ENCODE measurements at regions not wholly inside any gene's neighbourhood (a gene's known extent, or its start where the extent isn't known, plus 50 kb on each side); places are given as distances from the start of the nearest gene placed in this dataset.
"Not testable (repeated sequence)": the region's sequence is repeated elsewhere in the genome, so short reads cannot be mapped to it uniquely, and the experiment has no call there.

GRCh38 chr1:22196041-22196440 is 53.1 kb upstream of the WNT4 start:
- no peak for DNase-seq (ENCODE audit: low read depth in 4 of 4, low spot score in 2 of 4)

DNA sequence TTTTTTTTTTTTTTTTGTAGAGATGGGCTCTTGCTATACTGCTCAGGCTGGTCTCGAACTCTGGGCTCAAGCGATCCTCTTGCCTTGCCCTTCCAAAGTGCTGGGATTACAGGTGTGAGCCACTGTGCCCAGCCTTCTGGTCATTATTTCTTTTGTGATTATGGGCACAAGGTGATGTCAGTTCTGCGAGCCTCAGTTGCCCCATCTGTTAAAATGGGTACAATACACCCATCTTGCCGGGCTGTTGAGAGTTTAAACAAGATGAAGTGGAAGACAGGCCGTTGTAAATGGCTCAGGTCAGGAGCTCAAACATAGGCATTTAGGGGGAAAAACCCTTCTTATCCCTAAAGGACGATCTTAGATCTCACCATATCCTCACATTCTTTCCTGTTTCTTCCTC is 53.7 kb upstream of the WNT4 start:
- no peak for DNase-seq (ENCODE audit: low read depth in 4 of 4, low spot score in 2 of 4)

- DNase-seq (ENCODE audit: low read depth in 4 of 4, low spot score in 2 of 4): no peak
Observed at GRCh38 chr1:22197644-22198043, 54.7 kb upstream of the WNT4 start.

DNA sequence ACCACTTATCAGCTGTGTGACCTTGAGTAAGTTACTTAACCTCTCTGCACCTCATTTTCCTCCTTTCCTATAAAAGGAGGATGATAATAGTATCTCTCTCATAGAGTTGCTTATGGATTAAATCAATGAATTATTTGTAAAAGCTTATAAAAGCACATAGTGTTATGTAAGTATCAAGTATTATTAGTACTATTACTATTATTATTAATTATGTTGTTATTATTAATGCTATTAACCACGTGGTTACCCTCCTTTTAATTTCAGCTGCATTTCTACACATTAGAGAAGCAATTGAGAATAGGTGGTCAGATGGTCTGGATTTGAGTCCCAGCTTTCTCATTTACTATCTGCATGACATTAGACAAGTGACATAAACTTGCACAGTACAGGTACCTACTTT is 58.1 kb upstream of the WNT4 start:
- DNase-seq (ENCODE audit: low read depth in 4 of 4, low spot score in 2 of 4): no peak

DNA sequence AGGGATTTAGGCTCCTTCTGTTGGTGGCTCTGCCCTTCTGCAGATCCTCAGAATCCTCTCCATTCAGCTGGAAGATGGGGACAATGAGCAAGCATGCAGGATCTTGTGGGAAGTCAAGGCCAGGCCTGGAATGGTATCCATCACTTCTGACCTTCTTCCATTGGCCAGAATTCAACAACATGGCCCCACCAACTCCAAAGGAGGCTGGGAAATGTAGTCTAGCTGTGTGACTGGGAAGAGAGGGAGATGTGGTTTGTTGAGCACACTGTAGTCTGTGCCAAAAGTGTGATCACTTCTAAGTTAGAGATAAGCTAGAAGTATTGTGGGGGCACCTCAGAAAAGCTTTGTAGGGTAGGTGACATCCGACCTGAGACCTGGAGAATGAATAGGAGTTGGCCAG is 60.4 kb upstream of the WNT4 start:
- DNase-seq (ENCODE audit: low read depth in 4 of 4, low spot score in 2 of 4): no peak

GRCh38 chr1:22204057-22204840 is 61.4 kb upstream of the WNT4 start:
- DNase-seq (ENCODE audit: low read depth in 4 of 4, low spot score in 2 of 4): no peak

DNA sequence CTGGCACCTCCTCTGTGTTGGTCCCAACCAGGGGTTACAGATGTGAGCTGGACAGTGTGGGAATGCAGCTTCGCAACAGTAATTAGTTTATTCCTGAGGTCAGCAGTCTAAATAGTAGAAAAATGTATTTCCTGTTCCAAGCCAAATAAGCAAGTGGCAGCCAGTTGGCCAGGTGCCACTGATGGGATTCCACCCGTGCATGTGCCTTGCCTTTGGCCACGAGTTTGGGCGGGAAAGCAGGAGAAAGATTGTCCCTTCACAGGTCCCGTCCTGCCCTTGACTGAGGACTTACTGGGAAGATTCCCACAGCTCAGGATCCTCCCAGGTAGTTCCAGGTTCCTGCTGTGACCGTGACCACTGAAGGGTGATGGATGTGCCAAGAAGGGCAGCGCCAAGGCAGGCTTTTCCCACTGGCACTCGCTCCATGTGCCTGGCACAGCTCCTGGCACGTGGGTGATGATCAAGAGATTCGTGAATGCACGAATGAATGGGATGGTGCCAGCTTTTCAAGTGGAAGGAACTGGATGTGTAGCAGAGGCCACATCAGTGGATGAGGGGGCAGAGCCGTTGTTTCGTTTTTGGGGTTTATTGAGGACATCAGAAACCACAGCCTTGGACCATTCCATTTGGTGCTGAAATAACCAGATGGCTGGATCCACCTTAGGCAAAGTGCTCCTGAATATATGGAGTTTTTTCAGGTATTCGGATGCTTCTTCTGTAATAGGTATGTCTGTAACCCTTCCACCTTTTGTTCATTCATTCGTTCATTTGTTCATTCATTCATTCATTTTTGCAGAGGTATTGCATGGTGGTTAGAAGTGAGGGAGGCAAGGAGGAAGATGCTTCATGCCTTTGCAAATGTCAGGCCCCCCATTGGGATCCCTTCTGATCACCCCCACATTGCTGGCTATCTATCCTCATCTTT is 62.4 kb upstream of the WNT4 start:
- DNase-seq (ENCODE audit: low read depth in 4 of 4, low spot score in 2 of 4): no peak

- DNase-seq (ENCODE audit: low read depth in 4 of 4, low spot score in 2 of 4): no peak
Observed at GRCh38 chr1:22206551-22207125, 63.7 kb upstream of the WNT4 start.

- DNase-seq (ENCODE audit: low read depth in 4 of 4, low spot score in 2 of 4): no peak
Observed at GRCh38 chr1:22207511-22208267, 64.8 kb upstream of the WNT4 start.

GRCh38 chr1:22208268-22208972 is 65.5 kb upstream of the WNT4 start:
- no peak for DNase-seq (ENCODE audit: low read depth in 4 of 4, low spot score in 2 of 4)

GRCh38 chr1:22208973-22209378 is 66.1 kb upstream of the WNT4 start:
- no peak for DNase-seq (ENCODE audit: low read depth in 4 of 4, low spot score in 2 of 4)

- no peak for DNase-seq (ENCODE audit: low read depth in 4 of 4, low spot score in 2 of 4)
Observed at GRCh38 chr1:22210176-22210575, 67.3 kb upstream of the WNT4 start.

GRCh38 chr1:22210636-22211035 is 67.7 kb upstream of the WNT4 start:
- DNase-seq (ENCODE audit: low read depth in 4 of 4, low spot score in 2 of 4): no peak

GRCh38 chr1:22211459-22211858 is 68.6 kb upstream of the WNT4 start:
- DNase-seq (ENCODE audit: low read depth in 4 of 4, low spot score in 2 of 4): not testable (repeated sequence)

GRCh38 chr1:22212400-22213233 is 69.7 kb upstream of the WNT4 start:
- DNase-seq (ENCODE audit: low read depth in 4 of 4, low spot score in 2 of 4): no peak

DNA sequence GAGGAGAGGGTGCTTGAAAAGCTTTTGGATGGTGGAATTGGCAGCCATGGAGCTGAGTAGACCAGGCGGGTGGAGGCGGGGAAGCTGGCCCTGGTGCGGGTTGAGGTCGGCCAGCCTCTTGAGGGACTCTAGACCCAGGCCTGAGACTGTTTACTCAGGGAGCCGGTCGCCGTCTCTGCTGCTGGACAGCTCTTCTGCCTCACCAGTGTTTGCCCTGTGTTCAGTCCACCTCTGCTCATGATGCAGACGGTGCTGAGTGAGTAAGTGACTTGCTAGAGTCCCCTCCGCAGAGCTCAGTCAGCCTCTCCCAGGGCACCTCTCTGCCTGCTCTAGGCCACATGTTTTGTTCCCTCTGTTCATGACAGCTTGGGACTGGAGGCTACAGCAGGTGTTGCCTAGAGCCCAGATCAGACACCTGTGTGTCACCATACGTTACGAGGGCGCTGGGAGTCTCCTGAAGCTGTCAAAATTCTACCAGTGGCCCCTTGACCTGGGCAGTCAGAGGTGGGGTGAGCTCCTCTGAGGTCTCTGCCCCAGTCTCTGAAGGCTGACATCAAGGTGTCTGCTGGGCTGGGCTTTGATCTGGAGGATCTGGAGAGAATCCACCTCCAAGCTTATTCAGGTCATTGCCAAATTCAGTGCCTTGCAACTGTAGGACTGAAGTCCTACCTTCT is 73.5 kb upstream of the WNT4 start:
- DNase-seq (ENCODE audit: low read depth in 4 of 4, low spot score in 2 of 4): no peak

- DNase-seq (ENCODE audit: low read depth in 4 of 4, low spot score in 2 of 4): no peak
Observed at GRCh38 chr1:22216966-22217365, 74.1 kb upstream of the WNT4 start.

DNA sequence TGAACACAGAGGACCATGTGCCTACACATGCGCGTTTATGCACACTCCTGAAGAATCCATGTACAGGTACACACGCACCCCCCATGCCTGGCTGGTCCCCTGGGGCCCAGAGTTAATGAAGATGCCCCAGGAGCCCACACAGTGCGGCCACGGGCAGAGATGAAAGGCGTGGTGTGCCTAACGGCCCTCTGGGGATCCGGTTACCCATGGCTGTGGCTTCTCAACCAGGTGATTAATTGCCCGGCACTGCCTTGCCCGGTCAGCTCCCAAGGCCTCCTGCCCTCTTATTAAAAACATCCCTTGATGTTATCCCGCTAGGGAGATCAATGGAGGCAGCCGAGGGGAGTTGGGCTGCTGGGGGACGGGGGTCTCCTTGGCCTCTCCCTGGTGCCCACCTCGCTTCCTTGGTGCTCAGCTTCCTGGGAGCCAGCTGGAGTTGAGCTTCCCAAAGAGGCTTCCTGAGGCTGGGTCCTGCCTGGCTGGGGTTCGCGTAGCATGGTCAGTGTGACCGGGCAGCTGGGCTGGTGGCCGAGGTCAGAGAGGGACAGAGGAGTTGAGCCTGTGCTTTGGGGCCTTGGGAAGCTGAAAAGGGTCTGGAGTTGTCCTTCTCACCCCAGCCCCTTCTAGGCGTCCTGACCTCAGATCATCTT is 75.0 kb upstream of the WNT4 start:
- DNase-seq (ENCODE audit: low read depth in 4 of 4, low spot score in 2 of 4): no peak
